ENCODE measurements at regions not wholly inside any gene's neighbourhood (a gene's known extent, or its start where the extent isn't known, plus 50 kb on each side); places are given as distances from the start of the nearest gene placed in this dataset.

DNA sequence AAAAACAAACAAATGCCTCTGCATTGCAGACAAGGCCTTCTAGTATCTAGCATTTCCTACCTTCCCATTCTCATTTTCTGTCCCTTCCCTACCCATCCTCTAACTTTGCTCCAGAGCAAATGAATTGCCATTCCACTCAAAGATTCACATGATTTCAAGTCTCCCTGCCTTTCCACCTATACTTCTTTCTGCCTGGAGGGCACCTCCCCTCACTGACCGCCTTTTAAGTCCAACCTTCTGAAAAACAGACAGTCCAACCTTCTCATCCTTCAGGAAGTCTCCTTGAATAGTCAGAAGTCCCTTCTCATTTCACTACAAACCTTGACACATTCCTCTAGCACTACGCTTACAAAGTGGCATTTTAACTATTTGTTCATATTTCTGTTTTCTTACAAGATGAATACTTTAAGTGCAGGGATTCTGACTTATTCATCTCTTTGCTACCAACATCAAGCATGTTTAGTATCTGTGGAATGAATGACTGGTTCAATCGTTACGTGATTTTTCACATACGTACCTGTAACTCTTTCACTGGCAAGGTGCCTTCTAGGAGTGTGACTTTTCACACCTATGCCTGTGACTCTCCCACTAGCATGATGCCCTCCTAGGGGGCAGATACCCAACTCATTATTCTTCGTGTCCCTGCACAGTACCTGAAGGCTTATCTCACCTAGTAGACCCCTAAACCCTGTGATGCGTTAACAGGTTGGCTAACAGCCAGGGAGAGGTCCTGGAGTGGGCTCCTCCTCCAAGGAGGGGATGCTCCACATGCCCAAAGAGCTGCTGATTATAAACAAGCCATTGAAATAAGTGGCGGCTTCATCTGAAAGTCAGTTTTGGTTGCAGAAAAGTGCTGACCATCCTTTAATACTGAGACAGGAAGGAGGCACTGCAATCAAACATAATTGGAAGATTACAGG is 356.2 kb downstream of the MYCN start:
- DNase-seq (ENCODE audit: low read depth), result no peak

DNA sequence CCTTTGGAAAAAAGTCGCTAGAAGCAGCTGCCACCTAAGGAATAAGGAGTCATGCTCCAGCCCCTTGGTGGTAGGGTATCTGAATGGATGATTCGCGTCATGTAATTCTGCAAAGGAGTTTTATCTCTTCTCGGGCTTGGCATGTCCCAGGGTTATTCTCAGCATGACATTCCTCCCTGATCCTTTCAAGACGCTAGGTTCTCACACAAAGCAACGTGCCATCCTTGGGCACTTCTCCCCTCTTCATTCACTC is 355.6 kb downstream of the MYCN start:
- no peak for DNase-seq (ENCODE audit: low read depth)

DNA sequence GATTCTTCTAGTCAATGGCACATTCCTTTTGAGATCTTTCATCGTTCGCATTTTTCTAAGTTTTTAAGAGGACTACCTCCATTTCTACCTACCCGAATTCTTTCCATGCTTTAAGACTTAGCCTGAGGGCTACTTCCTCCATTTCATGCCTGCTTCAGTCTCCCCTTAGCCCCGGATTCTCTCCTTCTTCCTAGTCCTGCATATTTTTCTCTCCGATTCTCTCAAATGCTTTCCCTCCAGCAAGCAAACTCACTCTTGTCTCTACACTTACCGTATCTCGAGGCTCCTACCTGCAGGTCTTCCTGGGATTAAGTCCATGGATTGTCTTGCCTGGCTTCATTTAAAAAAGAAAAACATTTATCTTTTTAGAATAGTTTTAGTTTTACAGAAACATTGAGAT is 354.4 kb downstream of the MYCN start:
- no peak for DNase-seq (ENCODE audit: low read depth)

DNA sequence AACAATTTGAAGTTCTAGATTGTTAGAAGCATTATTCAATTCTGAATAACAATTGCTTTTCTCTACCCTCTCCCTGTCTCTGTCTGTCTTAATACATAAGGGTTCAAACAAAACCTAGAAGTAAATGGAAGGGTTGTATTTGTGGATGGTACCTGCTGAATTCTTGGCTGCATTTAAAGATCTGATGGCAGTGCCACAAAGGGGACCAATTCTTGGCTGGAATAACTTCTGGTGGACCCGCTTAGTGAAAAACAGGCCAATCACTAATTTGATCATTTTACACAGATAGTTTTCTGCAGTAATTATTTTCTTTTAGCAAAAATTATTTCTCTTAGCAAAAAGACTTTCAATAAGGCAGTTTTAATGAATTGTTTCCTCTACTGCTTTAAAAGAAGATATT is 353.5 kb downstream of the MYCN start:
- no peak for DNase-seq (ENCODE audit: low read depth)

- DNase-seq (ENCODE audit: low read depth), result no peak
Measured at GRCh38 chr2:16293398-16293797, 353.0 kb downstream of the MYCN start.

DNA sequence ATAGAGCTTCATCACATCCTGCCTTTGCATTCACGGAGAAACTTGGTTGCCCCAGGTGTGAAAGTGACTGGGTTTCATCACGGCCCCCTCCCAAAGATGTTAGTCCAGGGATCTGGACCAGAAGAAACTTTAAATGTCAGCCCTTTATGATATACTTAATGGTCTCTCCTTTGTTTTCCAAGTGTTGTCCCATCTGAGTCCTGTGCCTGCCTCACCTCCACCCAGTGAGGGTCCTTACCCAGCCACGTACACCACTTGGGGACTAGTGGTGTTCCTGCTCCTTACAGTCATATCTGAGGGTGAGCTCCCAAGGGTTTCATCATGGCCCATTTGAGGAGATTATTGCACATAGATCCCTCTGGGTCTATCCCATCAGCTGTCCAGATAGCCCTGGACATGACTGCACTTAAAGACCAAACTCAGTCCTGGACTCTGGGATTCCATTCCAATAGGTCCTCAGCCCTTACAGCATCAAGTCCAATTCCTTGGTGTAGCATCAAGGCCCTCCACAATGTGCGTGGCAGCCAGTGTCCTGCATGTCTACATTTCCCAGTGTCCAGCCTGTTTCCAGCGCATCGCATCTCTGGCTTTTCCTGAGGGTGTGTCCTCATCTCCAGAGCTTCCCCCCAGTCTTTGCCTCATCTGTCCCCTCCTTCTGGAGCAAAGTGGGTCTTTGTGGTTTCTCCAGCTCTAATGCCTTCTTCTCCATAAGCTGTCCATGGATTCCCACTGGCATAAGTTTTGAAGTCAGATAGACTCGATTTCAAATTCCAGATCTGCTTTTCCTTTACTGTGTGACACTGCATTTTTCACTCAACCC is 351.6 kb downstream of the MYCN start:
- no peak for DNase-seq (ENCODE audit: low read depth)

- no peak for DNase-seq (ENCODE audit: low read depth)
Measured at GRCh38 chr2:16291226-16291625, 350.9 kb downstream of the MYCN start.

- no peak for DNase-seq (ENCODE audit: low read depth)
Measured at GRCh38 chr2:16290311-16291020, 350.1 kb downstream of the MYCN start.

DNA sequence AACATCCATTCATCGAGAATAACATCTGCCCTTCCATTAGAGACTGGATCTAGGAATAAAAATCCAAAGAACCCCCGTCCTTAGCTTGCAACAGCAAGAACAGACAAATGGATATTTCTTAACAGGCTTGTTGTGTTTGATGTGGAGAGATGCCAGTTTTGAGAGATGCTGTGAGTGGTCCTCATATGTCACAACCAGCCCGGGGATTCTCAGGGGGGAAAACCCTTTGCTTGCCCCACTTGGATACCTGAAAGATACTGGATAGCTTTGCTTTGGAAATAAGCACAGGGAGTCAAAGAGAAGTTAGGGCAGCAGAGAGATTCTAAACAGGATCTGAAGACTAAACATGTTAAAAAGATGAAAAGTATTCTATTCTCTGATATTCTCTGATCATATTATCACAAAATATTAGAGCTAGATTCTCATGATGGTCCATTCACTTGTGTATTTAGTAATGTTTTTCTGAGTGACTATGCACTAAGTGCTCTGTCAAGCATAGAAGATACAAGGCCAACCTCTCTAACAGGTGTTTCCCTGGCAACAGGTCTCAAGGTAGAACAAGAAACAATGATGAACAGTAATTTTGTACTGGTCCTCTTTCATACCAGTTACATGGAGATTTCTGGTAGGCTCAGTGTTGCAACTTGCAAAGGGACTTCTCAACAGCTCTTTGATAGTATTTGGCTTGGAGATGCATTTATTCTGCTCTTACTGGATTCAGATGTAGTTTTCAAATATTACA is 348.2 kb downstream of the MYCN start:
- DNase-seq (ENCODE audit: low read depth), result no peak

- DNase-seq (ENCODE audit: low read depth), result no peak
Measured at GRCh38 chr2:16287831-16288230, 347.5 kb downstream of the MYCN start.

DNA sequence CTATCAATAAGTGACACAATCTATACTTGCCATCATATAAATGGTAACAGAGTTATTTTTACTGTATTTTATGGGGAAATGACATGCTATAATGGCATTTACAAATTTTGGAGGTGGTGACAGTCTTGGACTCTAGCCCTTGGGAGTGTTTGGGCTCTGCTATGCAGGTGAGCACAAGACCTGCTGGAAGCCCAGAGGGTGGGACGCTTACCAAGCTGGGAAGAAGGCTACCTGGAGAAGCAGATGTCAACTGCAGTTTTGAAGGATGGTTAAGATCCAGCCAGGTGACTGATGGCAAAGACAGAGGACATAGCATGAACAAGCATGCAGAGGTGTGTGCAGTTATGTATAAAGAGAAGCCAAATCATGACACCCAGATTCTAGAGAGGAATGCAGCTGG is 346.9 kb downstream of the MYCN start:
- DNase-seq (ENCODE audit: low read depth), result no peak

- no peak for DNase-seq (ENCODE audit: low read depth)
Measured at GRCh38 chr2:16285813-16286510, 345.6 kb downstream of the MYCN start.

- no peak for DNase-seq (ENCODE audit: low read depth)
Measured at GRCh38 chr2:16284941-16285625, 344.7 kb downstream of the MYCN start.

DNA sequence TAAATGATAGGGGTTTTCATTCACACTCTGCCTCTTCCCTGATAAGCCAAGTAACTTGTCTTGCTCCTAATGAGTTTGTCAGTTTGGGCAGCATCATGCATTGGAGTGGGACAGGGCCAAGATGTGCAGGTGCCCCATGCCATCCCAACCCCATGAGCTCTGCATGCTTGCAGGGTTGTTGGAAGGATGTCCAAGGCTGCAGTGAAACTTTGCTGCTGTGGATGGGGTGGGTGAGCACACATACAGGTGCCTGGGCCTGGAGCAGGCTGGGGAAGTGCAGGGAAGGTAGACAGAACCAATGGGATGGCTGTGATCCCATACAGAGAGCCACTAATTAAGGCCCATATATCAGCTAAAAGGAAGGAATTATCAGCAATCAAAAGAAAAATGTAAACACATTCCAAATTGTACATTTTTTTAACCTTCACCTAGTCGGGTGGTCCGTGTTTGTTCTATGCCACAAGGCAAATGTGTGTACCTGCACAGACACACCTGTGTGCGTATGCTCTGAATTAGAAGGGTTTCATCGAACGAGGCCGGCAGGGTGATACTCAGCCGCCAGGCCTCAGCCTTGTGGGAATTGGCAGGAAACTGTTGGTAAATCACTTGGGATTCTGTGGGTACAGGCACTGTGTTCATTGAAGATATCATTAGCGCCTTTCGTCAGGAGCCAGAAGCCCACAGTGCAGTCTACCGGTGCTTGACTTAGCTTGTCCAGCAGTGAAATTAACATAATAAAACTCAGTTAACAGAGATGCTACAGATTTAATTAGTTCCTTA is 342.9 kb downstream of the MYCN start:
- no peak for DNase-seq (ENCODE audit: low read depth)

GRCh38 chr2:16282511-16282910 is 342.2 kb downstream of the MYCN start:
- DNase-seq (ENCODE audit: low read depth), result no peak

DNA sequence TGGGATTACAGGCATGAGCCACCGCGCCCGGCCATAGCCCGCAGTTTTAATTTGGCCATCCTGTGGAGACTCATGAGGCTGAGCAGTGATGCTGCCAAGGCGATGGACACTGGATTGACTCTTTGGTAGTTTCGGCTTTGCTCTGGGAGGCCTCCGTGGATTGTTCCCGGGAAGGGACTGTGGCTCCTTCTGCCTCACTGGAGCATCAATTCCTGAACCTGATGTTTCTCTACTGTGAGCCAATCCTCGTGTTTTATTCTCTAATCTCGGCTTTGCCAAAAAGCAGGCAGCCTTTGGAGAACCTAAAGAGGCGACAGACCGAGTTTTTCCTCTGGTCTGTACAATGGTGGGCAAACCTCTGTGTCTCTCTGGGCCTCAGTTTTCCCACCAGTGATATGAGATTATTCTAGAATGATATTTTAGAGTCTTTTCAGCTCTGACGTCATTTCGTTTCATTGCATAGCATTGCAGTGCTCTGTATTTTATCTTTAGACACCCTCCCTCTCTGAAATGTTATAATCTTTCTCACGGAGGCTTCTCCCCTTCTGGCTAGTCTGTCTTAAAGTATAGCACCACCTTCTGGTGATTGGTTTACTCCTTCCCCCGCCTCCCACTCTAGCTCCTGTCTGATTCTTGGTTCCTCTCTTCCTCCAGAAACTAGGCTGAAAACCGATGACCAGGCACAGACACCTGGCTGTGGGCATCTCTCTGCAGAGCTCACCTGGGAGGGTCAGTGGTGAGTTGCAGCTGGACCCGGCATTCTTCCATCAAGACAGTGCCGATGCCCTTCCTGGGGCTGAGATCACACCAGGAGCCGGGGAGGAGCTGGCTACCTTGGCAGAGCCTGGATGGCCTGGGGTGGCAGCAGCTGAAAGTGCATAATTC is 341.3 kb downstream of the MYCN start:
- DNase-seq (ENCODE audit: low read depth), result no peak

DNA sequence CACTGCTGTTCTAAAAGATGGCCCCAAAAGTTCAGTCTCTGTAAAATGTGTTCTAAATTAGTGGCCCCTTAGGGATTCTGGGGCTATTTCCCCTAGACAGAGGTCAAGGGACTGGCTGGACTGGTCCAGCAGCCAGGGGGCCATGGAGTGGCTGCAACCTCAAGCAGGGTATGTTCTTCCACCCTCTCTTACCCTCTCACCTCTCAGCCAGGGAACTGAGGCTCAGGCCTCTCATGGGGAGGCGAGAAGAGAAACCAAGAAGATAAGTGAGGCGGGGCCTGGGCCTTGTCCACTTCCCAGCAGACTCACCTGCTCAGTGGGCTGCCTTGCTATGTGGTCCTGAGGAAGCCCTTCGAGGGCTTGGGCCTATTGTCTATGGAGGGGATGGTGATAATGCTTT is 339.7 kb downstream of the MYCN start:
- no peak for DNase-seq (ENCODE audit: low read depth)

DNA sequence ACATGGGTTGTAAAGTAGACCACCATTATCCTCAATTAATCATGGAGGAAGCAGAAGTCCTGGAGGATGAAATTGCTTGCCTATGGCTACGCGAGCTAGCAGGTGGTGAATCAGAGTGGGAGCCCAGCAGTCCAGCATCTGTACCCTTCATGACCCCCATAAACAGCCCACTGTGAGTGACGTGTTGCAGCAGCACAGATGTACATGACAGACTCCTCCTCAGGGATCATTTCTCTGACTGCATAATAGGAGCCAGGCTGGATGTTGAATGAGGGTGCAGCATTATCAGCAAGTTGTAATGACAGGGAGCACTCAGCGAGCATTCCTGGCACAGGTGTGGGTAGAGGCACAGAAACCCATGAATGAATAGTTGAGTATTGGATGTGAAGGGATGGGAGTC is 339.3 kb downstream of the MYCN start:
- DNase-seq (ENCODE audit: low read depth), result no peak

DNA sequence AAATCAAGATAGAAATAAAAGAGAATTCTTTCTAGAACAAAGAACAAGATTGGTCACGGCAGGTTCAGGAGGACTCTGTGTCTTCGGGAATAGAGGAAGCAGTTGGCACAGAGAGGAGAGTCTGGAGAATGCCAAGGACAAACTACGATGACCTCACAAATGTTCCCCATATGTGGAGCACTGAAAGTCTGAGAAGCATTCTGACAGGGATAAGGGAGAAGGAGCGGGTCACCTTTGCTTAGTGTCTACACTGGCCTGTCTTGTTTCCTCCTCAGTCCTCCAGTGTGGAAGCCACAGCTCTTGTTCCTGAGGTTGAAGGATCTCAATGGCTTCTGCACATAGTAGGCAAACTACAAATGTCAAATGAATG is 338.8 kb downstream of the MYCN start:
- no peak for DNase-seq (ENCODE audit: low read depth)

Data from M059J (cell line).